Neural crest cell (in vitro differentiated cells): ENCODE measurements at regions not wholly inside any gene's neighbourhood (a gene's known extent, or its start where the extent isn't known, plus 50 kb on each side); places are given as distances from the start of the nearest gene placed in this dataset.

Experiments
- DNase-seq: peaks from one replicate; pipeline ENCODE4 v3.0.0; 2021; ENCODE audit warnings: low read depth, mixed read lengths, low spot score
- H3K27ac Mint-ChIP-seq: one replicate; pipeline ENCODE4 v1.8.0; 2021; ENCODE audit warnings: mild to moderate bottlenecking, mixed read lengths; ENCODE audit not compliant: unreplicated experiment
- H3K27me3 Mint-ChIP-seq: 2 replicates; pipeline ENCODE4 v1.8.0; 2021; ENCODE audit warnings: low read depth, mild to moderate bottlenecking, mixed read lengths
- H3K36me3 Mint-ChIP-seq: 2 replicates; pipeline ENCODE4 v1.8.0; 2021; ENCODE audit warnings: low read depth, mild to moderate bottlenecking, mixed read lengths
- H3K4me1 Mint-ChIP-seq: 2 replicates; pipeline ENCODE4 v1.8.0; 2021; ENCODE audit warnings: mixed read lengths
- H3K4me3 Mint-ChIP-seq: one replicate; pipeline ENCODE4 v1.8.0; 2021; ENCODE audit warnings: mild to moderate bottlenecking, mixed read lengths
- H3K9me3 Mint-ChIP-seq: 2 replicates; pipeline ENCODE4 v1.8.0; 2021; ENCODE audit warnings: mixed read lengths
- TF ChIP-seq, protein P1 (sequence below): fragments of 200-600 bp; sonication (generic); conservative IDR thresholded peaks from 2 replicates; pipeline ENCODE4 v1.5.0; 2021; ENCODE audit warnings: antibody characterized with exemption, mild to moderate bottlenecking

DNA sequence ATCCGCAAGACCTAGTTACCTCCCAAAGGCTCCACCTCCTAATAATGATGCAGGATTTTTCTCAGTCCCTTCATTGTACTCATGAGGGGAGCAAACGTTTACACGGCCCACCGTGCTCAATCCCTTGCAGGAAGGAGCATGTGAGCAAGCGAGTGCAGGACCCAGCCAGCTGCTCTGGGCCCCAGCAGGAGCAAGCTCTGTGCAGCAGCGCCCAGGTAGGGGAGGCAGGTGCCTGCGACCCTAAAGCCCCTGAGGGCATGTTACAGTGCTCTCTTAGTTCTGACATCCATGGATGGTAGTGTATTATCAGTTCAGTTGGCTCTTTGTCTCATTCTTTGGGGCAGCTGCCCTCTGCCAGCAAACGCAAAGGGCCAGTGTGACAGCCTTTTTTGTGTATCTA lies 143.4 kb downstream of the TBXT start:
- Mint-ChIP-seq H3K9me3 (peaks cover 3% of the 10 kb centered on the region), H3K27me3 (peaks cover under 1% of the 10 kb centered on the region), H3K4me3 (no peak overlapping the region), H3K27ac (peak overlapping the region; percentile 45), H3K36me3 (no peaks in the 10 kb centered on the region), H3K4me1 (no peaks in the 10 kb centered on the region)
- DNase-seq, result no peak
- TF ChIP-seq, protein P1, sequence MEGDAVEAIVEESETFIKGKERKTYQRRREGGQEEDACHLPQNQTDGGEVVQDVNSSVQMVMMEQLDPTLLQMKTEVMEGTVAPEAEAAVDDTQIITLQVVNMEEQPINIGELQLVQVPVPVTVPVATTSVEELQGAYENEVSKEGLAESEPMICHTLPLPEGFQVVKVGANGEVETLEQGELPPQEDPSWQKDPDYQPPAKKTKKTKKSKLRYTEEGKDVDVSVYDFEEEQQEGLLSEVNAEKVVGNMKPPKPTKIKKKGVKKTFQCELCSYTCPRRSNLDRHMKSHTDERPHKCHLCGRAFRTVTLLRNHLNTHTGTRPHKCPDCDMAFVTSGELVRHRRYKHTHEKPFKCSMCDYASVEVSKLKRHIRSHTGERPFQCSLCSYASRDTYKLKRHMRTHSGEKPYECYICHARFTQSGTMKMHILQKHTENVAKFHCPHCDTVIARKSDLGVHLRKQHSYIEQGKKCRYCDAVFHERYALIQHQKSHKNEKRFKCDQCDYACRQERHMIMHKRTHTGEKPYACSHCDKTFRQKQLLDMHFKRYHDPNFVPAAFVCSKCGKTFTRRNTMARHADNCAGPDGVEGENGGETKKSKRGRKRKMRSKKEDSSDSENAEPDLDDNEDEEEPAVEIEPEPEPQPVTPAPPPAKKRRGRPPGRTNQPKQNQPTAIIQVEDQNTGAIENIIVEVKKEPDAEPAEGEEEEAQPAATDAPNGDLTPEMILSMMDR, result no peak

DNA sequence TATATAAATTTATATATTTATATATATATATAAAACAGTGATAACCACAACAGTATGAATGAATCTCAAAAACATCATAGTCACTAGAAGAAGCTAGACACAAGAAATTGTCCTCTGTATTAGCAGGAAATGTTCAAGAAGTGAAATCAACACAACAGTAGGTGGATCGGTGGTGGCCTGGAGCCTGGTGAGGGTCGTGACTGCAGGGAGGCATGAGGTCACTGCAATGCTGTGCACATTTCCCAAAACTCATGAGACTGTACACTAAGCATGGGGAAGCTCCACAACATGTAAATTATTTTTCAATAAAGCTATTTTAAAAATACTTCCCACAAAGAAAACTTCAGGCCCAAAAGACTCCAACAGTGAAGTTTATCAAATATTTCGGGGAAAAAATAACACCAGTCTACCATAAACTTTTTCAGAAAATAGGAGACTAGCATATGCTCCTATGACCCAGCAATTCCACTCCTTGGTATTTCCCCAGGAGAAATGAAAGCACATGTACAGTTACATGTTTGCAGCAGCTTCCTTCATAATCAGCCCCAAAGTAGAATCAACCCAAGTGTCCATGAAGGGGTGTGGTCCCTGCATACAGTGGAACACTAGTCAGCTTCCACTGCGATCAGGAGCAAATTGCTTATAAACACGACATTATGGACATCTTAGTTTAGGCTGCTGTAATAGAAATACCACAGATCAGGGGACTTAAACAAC lies 144.2 kb downstream of the TBXT start:
- H3K4me3 Mint-ChIP-seq, result no peak overlapping the region
- H3K36me3 Mint-ChIP-seq, result no peaks in the 10 kb centered on the region
- TF ChIP-seq, protein P1, result no peak
- no peak overlapping the region for H3K27ac Mint-ChIP-seq
- no peaks in the 10 kb centered on the region for H3K27me3 Mint-ChIP-seq
- no peak for DNase-seq
- H3K4me1 Mint-ChIP-seq, result no peaks in the 10 kb centered on the region
- H3K9me3 Mint-ChIP-seq, result peaks cover 3% of the 10 kb centered on the region

DNA sequence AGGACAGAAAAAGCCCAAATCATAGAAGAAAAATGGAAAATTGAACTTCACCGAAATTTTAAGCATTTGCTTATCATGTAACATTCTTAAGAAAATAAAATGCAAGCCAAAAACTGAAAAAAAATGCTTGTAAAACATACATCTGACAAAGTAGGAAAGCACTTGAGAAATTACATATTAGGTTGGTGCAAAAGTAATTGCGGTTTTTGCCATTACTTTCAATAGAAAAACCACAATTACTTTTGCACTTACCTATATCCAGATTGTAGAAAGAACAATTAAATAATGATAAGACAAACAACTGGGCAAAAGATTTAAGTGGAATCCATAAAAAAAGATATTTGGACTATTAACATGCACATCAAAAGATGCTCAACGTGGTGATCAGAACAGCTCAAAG lies 146.2 kb downstream of the TBXT start:
- Mint-ChIP-seq H3K4me1 (no peaks in the 10 kb centered on the region), H3K27me3 (no peaks in the 10 kb centered on the region), H3K36me3 (peaks cover 7% of the 10 kb centered on the region), H3K4me3 (no peak overlapping the region), H3K27ac (no peak overlapping the region), H3K9me3 (peaks cover 10% of the 10 kb centered on the region)
- no peak for DNase-seq
- TF ChIP-seq, protein P1, result no peak

DNA sequence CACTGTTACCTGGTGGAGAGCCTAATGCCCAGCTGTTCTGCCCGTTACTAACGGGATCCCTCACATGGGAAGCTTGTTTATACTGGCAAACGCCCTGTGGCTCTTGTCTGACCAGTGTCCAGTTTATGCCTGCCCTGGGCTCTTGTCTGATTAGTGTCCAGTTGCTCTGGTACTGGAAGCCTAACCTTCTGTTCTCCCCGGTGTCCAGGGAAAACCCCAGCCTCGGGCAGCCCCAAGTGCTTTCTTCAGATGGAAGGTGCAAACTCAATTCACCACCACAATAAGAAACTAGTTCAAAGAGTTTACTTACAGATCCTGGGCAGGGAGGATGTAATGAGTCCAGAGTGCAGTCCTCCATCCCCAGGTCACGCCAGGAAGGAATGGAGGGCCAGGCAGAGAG lies 148.4 kb downstream of the TBXT start:
- H3K36me3 Mint-ChIP-seq, result peaks cover 7% of the 10 kb centered on the region
- H3K27me3 Mint-ChIP-seq, result no peaks in the 10 kb centered on the region
- no peak for DNase-seq
- no peak overlapping the region for H3K4me3 Mint-ChIP-seq
- peaks cover 12% of the 10 kb centered on the region for H3K9me3 Mint-ChIP-seq
- no peak overlapping the region for H3K27ac Mint-ChIP-seq
- TF ChIP-seq, protein P1, result no peak
- H3K4me1 Mint-ChIP-seq, result peaks cover 8% of the 10 kb centered on the region

DNA sequence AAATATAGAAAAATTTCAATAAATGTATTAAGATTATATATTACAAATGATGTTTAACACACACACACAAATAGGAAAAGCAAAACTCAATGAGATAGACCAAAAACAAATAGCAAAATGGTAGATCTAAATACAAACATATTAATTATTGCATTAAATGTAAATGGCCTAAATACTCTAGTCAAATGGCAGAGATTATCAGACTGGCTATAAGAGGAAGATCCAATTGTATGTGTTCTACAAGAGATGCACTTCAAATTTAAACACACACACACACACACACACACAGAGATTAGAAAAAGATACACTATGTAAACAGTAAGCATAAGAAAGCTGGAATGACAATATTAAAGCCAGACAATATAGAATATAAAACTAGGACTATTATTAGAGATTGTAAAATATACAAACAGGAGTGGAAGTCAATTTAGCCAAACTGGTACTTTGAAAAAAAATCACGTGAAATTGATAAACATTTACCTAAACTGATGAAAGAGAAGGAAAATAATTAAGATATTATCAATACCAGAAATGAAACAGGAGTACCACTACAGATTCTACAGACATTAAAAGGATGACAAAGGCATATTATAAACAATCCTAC lies 150.5 kb downstream of the TBXT start:
- no peak overlapping the region for H3K4me3 Mint-ChIP-seq
- peaks cover 12% of the 10 kb centered on the region for H3K9me3 Mint-ChIP-seq
- peaks cover 7% of the 10 kb centered on the region for H3K36me3 Mint-ChIP-seq
- H3K4me1 Mint-ChIP-seq, result peaks cover 8% of the 10 kb centered on the region
- TF ChIP-seq, protein P1, result no peak
- H3K27ac Mint-ChIP-seq, result no peak overlapping the region
- H3K27me3 Mint-ChIP-seq, result peaks cover 3% of the 10 kb centered on the region
- DNase-seq, result no peak
